ENCODE measurements at regions not wholly inside any gene's neighbourhood (a gene's known extent, or its start where the extent isn't known, plus 50 kb on each side); places are given as distances from the start of the nearest gene placed in this dataset.

- H3K79me2 ChIP-seq (ENCODE audit: insufficient read depth, low read length): no peaks in the 10 kb centered on the region
- no peak overlapping the region for H2AFZ ChIP-seq (ENCODE audit: low read length)
- no peak overlapping the region for H2BK20ac ChIP-seq (ENCODE audit: low read depth, low read length, poor library complexity, severe bottlenecking)
- no peak overlapping the region for H2BK120ac ChIP-seq (ENCODE audit: low read depth, low read length, poor library complexity, severe bottlenecking)
- no peak overlapping the region for H4K91ac ChIP-seq (ENCODE audit: insufficient read length, low read depth, low read length)
- H3K9me3 Mint-ChIP-seq: peaks cover 68 to 70% of the 10 kb centered on the region in 2 experiments
- H3K23me2 ChIP-seq (ENCODE audit: insufficient read length, low read depth, low read length, poor library complexity, severe bottlenecking): peaks cover 3% of the 10 kb centered on the region
- H3K23ac ChIP-seq (ENCODE audit: insufficient read length, low read depth, low read length): no peak overlapping the region
- peaks cover 2% of the 10 kb centered on the region; the same call in 1 of the 2 replicates for H3K27me3 Mint-ChIP-seq (ENCODE audit: low read depth)
- no peak overlapping the region; a peak in 1 of 5 replicates for H3K4me3 Mint-ChIP-seq
- no peak overlapping the region for H3K4me2 ChIP-seq (ENCODE audit: insufficient read depth, insufficient read length, low read length)
- 0 out of 2 replicates have a peak, but pooled peaks cover 2% of the 10 kb centered on the region for H3K4me1 ChIP-seq (ENCODE audit: insufficient read depth, low read length)
- H4K20me1 ChIP-seq (ENCODE audit: control insufficient read depth, insufficient read depth, insufficient read length): no peaks in the 10 kb centered on the region
- H3K36me3 Mint-ChIP-seq (ENCODE audit: insufficient read depth in 1 of 3, low read depth in 3 of 3): peaks cover 0 to 7% (median 0%) of the 10 kb centered on the region in 3 experiments; a peak in 4 of 7 replicates
- no peak overlapping the region for H3K4ac ChIP-seq (ENCODE audit: low read depth, low read length)
- no peak overlapping the region for H2BK5ac ChIP-seq (ENCODE audit: insufficient read length, low read length)
- no peaks in the 10 kb centered on the region for H3K27me3 ChIP-seq (ENCODE audit: insufficient read depth, low read length)
- no peak for TF ChIP-seq CTCF (conservative IDR thresholded peaks at IDR 0.05)
- peaks cover 14 to 16% of the 10 kb centered on the region in 2 experiments for H3K4me1 Mint-ChIP-seq
- H2BK15ac ChIP-seq (ENCODE audit: low read depth, low read length): no peak overlapping the region
- no peak overlapping the region; a peak in 1 of 7 replicates for H3K27ac Mint-ChIP-seq
- H3T11ph ChIP-seq (ENCODE audit: low read length): no peak overlapping the region
- H3K9ac ChIP-seq (ENCODE audit: extremely low read depth, insufficient read length, low read length): no peak overlapping the region
- H4K5ac ChIP-seq (ENCODE audit: insufficient read length, low read depth, low read length): no peak overlapping the region
- no peak overlapping the region for H2BK12ac ChIP-seq (ENCODE audit: insufficient read length, low read depth, low read length)
- H3K79me1 ChIP-seq (ENCODE audit: insufficient read depth, low read depth, low read length, poor library complexity, severe bottlenecking): no peaks in the 10 kb centered on the region
- no peak overlapping the region for H4K8ac ChIP-seq (replicated peaks; ENCODE audit: insufficient read length, low read depth, low read length)
- H3K27ac ChIP-seq (ENCODE audit: insufficient read length, low read depth, low read length): no peak overlapping the region
- H3K56ac ChIP-seq (ENCODE audit: insufficient read length, low read depth, low read length): no peak overlapping the region
- no peak overlapping the region for H3K14ac ChIP-seq (ENCODE audit: insufficient read depth, low read length)
- no CpG with 5 or more reads among the region's 22 CpGs for WGBS (ENCODE audit: extremely low coverage, insufficient read length, low lambda C conversion rate)
- DNase-seq: no peak
- H2AK5ac ChIP-seq (ENCODE audit: insufficient read length, low read length): no peak overlapping the region
- no peak overlapping the region for H3K18ac ChIP-seq (ENCODE audit: insufficient read length, low read depth, low read length)
- no peaks in the 10 kb centered on the region for H3K9me3 ChIP-seq (ENCODE audit: control insufficient read depth, low read depth, low read length)
These were observed 361.2 kb downstream of the BCOR start for GRCh38 chrX:39736216-39737211.

All from H9 (cell line).